Epidermal melanocyte (primary cell): ENCODE measurements at regions not wholly inside any gene's neighbourhood (a gene's known extent, or its start where the extent isn't known, plus 50 kb on each side); places are given as distances from the start of the nearest gene placed in this dataset.
"Not testable (repeated sequence)": the region's sequence is repeated elsewhere in the genome, so short reads cannot be mapped to it uniquely, and the experiment has no call there.

Source experiments
- DNase-seq: peaks from one replicate; pipeline ENCODE4 v3.0.0; 2011; ENCODE audit warnings: low spot score; ENCODE audit not compliant: insufficient read length

GRCh38 chr2:43019536-43020183, 206.7 kb downstream of the ZFP36L2 start:
- DNase-seq: no peak

DNA sequence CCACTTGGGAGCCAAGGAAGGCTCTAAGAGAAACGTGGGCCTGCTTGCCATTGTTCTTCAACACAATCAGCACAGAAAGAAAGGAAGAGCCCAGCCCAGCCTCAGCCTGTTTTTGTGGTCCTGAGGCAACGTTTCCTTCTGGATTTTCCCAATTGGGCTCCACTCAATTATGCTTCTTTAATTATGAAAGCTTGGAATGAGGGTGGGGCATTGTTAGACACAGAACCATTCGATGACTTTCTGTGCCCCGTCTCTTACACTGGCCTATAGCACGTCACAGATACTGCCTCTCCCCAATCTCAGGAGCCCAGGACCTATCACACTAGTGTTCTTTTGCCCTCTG, 207.4 kb downstream of the ZFP36L2 start:
- no peak for DNase-seq

- DNase-seq: peak; percentile 66
These were observed 208.0 kb downstream of the ZFP36L2 start for GRCh38 chr2:43018179-43019024.

DNA sequence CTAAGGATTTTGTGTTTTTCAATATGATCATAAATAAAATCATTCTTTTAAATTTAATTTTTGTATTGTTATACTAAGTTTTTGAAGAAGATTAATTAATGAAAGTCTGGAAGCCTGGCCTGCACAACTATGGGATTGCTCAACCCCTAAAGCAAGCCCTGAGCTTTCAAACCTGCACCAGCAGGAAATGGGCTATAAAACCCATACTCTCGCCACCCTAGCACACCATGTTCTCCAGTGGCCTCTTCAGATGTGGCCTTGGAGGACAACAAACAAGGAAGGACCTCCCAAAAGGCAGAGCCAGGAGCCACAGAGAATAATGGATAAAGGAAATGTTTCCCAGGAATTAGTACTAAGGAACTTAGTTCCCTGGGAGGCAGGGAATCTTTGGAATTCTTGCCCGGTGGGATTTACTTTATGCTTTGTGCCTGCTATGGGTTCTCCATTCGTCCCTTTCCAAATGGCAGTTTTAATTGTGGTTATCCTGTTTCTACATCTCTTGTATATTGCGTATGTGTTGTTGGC, 212.5 kb downstream of the ZFP36L2 start:
- DNase-seq: no peak

- no peak for DNase-seq
These were observed 213.4 kb downstream of the ZFP36L2 start for GRCh38 chr2:43012966-43013365.

- DNase-seq: no peak
These were observed 215.3 kb downstream of the ZFP36L2 start for GRCh38 chr2:43011158-43011491.

DNA sequence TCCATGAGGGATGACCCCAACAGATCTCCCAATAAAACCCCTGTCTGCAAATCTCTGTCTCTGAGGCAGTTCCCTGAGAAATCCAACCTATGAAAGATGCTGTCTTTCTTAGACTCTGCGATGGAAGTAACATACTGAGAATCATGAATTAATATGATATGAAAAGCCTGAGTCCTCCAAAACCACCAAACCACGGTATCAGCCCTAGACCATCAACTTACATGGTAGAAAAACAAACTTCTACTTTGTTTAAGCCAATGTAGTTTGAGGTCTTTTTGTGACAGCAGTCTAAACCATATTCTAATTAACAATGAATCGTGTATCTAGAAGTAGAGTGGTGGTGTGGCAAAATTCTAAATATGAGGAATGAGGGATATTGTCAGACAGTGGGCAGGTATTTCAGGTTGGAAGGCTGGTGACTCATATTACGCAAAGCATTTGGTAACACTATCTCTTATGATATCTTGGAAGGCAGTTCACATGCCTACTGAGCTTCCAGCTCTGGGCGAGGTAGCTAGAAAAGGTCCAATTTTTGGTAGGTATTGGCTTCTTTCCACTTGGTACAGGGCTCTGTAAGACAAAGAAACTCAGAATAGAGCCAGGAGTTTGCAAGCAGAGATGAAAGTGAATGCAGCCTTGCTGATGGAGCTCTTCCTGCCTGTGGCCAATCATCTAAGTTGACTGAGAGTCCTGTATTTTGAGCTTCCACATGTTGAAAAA, 215.8 kb downstream of the ZFP36L2 start:
- DNase-seq: no peak

- DNase-seq: no peak
These were observed 217.0 kb downstream of the ZFP36L2 start for GRCh38 chr2:43009448-43009847.

DNA sequence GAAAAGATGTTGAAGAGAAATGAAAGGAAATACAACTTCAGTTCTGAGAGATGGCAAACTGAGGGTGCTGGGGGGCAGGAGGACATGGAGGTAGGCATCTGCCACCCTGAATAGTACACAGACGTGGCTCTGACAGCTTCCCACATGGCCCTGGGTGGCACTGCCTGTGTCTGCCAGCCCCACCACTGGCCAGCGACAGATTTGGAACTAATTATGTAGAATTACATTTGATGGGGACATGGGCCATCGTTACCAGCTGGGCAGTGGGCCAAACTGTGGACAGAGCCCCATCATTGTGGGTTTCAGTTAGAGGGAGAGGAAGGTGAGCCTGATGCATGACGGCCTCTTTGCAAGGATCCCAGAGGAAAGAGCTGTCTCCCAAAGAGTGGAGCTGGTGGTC, 216.0 kb upstream of the HAAO start:
- DNase-seq: no peak

DNA sequence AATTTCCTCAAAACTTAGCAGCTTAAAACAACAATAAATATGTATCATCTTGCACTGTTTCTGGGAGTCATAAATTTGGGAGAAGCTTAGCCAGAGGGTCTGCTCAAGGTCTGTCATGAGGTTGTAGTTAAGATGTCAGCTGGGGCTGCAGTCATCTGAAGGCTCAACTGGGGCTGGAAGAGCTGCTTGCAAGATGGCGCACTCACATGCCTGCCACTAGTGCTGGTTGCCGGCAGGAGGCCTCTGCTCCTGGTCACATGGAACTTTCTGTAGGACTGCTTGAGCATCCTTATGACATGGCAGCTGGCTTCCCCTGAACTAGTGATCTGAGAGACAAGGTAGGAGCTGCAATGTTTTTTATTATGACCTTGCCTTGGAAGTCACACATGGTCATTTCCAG, 215.5 kb upstream of the HAAO start:
- DNase-seq: no peak

DNA sequence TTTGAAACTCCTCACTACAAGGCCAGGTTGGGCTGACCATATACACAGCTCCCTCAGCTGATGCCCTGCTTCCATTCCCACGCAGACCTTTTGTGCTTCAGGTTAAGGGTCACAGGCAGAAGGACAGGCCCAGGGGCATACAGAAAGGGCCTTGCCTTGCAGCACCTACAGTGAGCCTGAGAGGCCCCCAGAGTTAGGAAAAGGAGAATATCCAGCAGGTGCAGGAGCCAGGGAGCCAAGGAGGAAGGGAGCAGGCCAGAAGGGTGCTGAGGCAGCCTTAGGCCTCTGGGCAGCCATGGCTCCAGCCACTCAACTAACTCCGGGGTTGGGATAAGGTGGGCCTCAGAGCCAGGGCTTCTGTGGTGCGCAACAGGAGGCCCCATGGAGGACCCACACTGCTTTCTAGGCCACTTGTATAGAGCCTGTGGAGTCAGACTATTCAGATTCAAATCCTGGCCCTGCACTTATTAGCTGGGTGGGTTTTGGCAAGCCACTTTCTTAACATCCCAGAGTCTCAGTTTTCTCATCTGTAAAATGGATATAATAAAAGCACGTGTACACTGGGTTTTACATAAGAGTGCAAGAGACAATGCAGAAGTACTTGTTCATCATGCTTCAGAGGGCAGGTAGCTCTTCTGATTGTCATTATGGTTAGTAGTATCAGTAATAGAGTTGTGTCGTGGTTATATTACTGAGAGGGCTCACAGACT, 214.6 kb upstream of the HAAO start:
- DNase-seq: no peak

GRCh38 chr2:43005975-43006833, 213.8 kb upstream of the HAAO start:
- DNase-seq: no peak

DNA sequence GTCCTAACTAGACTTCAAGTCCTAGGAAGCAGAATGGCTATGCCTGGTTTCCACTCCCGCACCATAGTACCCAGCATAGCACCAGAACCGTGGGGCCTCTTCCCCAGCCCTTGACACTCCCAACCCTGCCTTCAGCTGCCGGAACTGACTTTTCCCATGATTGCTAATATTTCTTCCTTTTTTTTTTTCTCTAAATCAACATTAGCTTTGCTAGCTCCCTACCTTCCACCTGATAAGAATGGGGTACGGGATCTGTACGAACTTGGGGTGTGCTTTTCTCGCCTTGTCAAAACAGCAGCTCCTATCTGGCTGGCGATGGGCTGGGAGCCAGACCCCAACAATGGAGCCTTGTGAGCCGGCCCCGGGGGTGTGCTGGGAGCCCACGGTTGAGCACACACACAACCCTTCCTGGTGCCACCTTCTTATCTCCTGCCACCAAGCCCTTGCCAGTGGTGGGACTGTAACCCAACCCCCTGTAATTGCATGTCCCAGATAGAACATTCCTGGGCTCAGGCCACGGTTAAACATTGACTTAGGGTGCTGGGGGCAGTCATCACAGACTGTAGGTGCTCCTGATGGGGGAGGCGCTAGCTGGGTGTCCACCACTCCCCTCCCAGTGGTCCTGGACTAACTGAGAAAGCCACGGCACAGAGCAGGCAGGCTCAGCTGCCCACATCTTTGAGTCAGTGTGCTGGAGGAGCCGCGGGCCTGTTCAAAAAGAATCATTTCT, 213.0 kb upstream of the HAAO start:
- no peak for DNase-seq

GRCh38 chr2:43004879-43005244, 212.5 kb upstream of the HAAO start:
- no peak for DNase-seq

DNA sequence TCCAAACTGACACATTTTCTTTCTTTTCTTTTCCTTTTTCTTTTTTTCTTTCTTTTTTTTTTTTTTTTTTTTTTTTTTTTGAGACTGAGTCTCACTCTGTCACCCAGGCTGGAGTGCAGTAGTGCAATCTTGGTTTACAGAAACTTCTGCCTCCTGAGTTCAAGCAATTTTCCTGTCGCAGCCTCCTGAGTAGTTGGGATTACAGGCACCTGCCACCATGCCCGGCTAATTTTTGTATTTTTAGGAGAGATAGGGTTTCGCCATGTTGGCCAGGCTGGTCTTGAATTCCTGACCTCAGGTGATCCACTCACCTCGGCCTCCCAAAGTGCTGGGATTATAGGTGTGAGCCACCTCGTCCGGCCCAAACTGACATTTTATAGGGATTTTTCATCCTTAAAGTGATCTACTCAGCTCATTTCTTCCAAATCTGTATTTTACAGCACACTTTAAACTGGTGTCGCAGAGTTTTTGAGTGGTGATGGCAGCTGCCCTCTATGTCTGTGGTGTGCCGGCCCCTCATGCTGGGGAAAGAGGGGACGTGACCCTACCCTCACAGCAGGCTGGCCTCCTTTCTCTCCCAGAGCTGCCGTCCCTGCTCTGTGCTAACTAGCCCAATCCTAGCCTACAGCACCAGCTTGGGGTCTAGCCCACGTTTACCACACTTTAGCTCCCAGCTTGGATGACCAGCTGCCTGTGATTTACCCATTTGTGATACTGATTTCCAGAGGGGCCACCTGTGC, 211.9 kb upstream of the HAAO start:
- DNase-seq: not testable (repeated sequence)

DNA sequence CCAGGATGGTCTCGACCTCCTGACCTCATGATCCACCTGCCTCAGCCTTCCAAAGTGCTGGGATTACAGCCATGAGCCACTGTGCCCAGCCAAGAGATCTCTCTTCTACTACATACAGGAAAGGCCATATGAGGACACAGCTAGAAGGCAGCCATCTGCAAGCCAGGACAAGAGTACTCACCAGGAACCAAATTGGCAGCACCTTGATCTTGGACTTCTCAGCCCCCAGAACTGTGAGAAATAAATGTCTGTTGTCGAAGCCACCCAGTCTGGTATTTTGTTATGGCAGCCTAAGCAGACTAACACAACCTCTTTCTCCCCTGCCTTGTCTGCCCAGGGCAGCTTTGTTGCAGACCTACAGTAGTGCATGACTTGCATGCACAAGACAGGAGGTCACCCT, 211.3 kb upstream of the HAAO start:
- no peak for DNase-seq

DNA sequence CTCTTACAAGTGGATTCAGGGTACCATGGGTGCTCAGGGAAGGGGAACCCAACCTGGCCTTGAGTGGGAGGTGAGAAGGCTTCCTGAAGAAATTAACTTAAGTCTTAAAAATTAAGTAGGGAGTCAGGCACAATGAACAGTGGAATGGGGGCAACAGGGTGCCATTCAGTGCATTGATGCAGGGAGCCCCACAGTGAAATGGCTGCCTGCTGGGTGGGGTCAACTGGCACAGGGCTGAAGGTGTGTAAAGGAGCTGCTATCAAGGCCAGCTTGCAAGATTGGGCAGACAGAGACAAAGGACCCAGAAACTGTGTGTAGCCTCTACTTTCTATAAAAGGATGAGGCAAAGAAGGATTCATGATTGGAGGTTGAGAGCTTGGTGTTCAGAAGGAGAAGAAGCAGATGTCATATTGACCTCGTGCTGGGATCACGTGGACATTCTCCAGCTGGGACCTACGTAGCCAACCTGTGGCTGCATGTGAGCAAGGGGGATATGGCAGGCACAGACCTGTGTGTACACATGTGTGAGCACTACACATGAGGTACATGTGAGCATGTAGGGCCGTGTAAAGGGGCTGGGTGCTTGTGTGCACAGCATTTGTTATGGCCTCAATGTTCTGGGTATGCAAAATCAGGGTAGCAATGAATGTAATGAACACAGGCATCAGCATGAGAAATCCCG, 209.5 kb upstream of the HAAO start:
- no peak for DNase-seq

DNA sequence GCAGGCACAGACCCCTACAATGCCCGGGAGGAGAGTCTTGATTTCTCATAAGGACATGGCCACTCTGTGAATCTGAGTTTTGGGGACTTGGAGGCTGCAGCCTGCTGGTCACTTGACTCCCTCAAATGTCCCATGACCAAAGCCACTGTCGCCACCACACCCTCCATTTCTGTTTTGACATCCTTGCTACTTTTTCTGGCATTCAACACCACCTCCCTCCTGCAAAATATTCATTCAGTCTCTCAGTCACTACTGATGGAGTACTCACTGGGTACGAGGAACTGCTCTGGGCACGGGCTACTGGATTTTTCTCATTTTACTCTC, 208.6 kb upstream of the HAAO start:
- DNase-seq: no peak
